ENCODE measurements at regions not wholly inside any gene's neighbourhood (a gene's known extent, or its start where the extent isn't known, plus 50 kb on each side); places are given as distances from the start of the nearest gene placed in this dataset.
"Not testable (repeated sequence)": the region's sequence is repeated elsewhere in the genome, so short reads cannot be mapped to it uniquely, and the experiment has no call there.

DNA sequence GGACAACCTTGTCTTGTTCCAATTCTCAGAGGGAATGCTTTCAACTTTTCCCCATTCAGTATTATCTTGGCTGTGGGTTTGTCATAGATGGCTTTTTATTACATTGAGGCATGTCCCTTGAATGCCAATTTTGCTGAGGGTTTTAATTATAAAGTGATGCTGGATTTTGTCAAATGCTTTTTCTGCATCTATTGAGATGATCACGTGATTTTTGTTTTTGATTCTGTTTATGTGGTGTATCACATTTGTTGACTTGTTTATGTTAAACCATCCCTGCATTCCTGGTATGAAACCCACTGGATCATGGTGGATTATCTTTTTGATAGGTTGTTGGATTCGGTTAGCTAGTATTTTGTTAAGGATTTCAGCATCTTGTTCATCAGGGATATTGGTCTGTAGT lies 885.6 kb upstream of the SLC39A10 start:
- not testable (repeated sequence) for DNase-seq (ENCODE audit: low spot score)

GRCh38 chr2:194769030-194769429 lies 888.0 kb upstream of the SLC39A10 start:
- DNase-seq (ENCODE audit: low spot score) = no peak

DNA sequence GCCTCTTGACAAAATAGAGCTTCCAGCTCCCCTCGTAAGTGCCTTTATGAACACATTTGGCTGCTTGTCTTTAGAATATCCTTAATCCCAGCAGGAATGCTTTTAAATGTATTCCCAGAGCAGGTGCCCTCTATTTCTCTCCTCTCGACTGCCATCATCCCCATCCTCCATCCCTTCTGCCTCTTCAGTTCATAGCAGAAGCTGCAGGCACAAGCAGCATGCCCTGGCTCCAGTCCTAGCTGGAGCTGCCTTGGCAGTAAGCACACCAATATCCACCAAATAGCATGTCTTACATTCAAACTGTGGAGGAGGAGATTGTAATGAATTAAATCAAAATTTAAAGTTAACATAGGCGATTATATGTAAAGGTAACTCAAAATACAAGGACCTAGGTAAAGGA lies 891.3 kb upstream of the SLC39A10 start:
- no peak for DNase-seq (ENCODE audit: low spot score)

GRCh38 chr2:194750926-194751325 lies 906.1 kb upstream of the SLC39A10 start:
- DNase-seq (ENCODE audit: low spot score) = no peak

GRCh38 chr2:194745557-194746146 lies 911.4 kb upstream of the SLC39A10 start:
- DNase-seq (ENCODE audit: low spot score) = no peak

DNA sequence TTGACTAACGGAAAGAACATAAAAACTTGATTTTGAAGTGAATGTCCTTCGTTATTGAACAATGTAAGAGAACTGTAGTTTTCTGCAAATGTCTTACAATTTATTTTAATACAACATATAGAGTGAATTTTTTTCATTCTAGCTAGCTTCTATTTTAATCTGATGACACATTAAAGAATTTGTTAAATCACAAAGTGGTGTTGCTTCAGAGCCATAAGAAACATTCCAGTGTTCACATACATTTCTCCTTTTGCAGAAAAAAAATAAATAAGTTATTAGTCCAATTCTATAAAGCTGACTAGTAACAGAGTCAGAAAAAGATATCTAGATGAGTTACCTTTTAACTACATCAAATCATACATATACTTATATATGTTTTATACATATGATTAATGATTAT lies 914.3 kb upstream of the SLC39A10 start:
- no peak for DNase-seq (ENCODE audit: low spot score)

DNA sequence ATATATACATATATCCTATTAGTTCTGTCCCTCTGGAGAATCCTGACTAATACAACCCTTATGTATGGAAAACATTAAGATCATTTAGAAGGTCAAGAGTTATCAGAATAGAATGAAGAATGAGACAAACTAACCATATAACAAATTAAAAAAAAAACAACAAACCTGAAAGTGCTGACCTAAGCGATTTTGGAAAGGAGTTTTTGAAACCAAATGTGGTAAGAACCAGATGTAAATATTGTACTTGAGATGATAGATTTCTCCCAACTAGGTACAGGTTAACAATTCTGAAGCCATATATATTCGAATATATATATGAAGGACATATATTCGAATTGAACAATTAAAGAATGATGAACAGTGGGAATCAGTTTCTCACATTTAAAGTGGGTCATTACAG lies 917.8 kb upstream of the SLC39A10 start:
- no peak for DNase-seq (ENCODE audit: low spot score)

DNA sequence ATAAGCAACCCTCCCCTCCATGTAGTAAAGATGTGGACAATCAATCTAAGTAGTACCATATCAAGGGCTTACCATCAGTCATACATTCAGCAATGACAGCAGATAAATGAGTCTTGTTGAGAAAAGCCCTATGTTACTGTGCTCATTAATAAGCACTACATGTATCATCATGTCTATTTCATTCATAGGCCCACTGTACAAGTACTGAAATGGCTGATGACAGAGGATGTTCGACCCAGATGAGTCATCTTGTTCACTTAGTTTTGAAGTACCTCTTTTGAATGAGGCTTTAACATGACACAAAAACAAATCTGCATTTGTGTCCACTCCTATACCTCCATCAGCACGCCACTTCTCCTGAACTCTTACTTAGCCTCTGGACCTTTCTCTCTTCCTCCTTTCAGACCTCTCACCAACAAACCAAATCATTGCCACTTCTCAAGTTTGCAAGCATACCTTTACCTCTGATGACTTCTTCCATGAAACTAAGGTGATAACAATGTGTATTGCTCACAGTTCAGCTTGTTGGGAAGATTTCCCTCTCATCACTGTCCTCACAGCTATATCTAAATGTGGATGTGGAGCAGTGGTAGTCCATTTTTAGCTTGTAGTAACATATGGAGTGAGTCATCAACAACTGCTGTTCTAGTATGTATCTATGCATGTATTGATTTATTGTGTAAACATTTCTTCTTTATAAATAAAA lies 921.0 kb upstream of the SLC39A10 start:
- DNase-seq (ENCODE audit: low spot score) = no peak

DNA sequence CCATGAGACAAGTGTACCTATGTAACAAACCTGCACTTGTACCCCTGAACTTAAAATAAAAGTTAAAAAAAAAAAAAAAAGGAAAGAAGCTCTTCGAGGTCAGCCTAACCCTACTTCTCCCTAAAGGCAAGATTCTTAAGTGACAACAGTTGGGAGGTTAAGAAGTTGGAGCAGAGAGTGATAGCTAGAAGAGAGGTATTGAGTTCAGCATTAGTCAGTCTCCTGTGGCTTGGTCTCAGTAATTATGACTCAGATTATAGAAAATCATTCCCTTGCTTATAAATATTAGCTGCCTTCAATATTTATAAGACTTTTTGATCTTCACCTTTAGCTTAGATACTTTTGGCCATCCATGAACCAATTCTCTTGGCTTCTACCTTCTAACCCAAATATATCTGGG lies 926.8 kb upstream of the SLC39A10 start:
- no peak for DNase-seq (ENCODE audit: low spot score)

DNA sequence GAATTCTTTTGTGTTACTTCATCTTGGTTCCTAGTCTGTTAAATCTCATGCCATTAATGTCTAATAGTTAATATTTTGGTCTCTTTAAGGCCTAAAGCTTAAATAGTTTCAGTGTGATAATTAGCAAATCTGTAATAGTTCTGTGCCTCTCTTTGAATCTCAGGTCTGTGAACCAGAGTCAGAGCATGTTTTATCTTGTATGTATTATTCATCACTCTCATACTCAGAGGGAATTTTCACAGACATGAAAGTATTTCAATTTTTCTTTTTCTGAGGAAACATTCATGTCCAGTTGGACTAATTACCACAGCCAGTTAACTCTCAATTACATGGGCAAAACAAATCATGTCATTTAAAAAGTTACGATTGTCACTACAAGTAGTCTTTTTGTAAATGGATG lies 931.9 kb upstream of the SLC39A10 start:
- DNase-seq (ENCODE audit: low spot score) = no peak

GRCh38 chr2:194723446-194723845 lies 933.6 kb upstream of the SLC39A10 start:
- no peak for DNase-seq (ENCODE audit: low spot score)

DNA sequence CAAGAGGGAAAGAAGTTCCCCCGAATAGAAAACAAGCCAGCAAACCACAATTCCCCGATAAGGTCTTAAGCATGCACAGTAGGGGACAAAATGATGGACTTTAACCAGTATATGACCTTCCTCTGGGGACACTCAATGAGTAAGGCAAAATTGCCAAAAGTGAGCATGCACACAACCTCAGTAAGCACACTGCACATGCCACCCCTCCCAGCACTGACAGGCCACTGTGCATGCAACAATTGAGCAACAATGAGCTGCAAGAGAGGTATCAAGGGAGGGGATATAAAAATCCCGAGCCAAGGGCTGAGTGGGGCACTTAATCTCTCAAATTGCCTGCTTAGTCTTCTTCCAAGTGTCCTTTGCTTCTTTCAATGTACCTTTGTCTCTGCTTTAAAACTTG lies 935.8 kb upstream of the SLC39A10 start:
- DNase-seq (ENCODE audit: low spot score) = no peak

- no peak for DNase-seq (ENCODE audit: low spot score)
Observed at GRCh38 chr2:194720462-194720861, 936.6 kb upstream of the SLC39A10 start.

DNA sequence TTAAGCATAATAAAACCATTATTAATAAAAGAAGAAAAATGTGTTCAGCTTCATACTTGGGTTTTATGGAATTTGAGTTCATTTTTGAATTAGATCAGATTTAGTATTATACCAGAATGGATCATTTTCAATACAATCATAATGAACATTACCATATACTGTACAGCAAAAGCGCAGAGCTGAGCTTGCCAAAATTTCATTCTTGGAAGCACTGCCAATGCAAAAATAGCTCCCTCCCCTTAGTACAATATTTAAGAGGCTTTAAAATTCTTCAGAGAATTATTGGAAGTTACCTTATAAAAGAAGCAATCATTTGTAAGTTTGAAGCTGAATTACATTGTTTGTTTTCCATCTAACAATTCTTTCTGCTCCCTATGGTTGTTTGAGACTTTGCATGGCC lies 938.1 kb upstream of the SLC39A10 start:
- no peak for DNase-seq (ENCODE audit: low spot score)

- no peak for DNase-seq (ENCODE audit: low spot score)
Observed at GRCh38 chr2:194714541-194714940, 942.5 kb upstream of the SLC39A10 start.

GRCh38 chr2:194709840-194710239 lies 947.2 kb upstream of the SLC39A10 start:
- no peak for DNase-seq (ENCODE audit: low spot score)

DNA sequence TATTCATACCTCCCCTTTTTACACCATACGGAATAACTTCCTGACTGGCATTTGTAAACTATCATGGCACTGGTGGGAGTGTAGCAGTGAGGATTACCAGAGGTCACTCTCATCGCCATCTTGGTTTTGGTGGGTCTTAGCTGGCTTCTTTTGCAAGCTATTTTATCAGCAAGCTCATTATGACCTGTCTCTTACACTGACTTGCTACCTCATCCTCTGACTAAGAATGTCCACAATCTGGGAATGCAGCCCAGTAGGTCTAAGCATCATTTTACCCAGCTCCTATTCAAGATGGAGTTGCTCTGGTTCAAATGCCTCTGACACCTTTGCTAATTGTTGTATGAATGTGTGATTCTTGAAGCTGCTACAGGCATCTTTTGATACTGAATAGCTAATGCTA lies 950.8 kb upstream of the SLC39A10 start:
- DNase-seq (ENCODE audit: low spot score) = no peak

DNA sequence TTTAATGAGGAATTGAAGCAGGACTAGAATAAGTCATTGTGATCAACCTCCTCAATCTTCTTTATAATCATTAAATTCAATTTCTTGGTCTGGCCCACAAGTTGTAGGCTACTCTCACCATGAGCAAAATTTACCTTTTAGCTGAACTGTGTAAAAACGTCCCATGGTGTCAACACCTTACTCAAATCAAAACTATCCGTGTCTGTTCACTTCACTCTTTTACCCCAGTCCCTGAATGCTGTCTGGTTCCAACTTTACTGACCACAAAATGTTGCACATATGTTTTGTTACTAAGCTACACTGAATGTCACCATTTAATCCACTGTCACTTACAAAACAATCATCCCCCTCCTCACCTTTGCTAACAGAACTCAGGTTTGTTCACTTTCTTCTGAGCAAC lies 951.6 kb upstream of the SLC39A10 start:
- no peak for DNase-seq (ENCODE audit: low spot score)

GRCh38 chr2:194700726-194701125 lies 956.3 kb upstream of the SLC39A10 start:
- DNase-seq (ENCODE audit: low spot score) = no peak

GRCh38 chr2:194700116-194700515 lies 956.9 kb upstream of the SLC39A10 start:
- DNase-seq (ENCODE audit: low spot score) = no peak

- DNase-seq (ENCODE audit: low spot score) = no peak
Observed at GRCh38 chr2:194698012-194698411, 959.0 kb upstream of the SLC39A10 start.

DNA sequence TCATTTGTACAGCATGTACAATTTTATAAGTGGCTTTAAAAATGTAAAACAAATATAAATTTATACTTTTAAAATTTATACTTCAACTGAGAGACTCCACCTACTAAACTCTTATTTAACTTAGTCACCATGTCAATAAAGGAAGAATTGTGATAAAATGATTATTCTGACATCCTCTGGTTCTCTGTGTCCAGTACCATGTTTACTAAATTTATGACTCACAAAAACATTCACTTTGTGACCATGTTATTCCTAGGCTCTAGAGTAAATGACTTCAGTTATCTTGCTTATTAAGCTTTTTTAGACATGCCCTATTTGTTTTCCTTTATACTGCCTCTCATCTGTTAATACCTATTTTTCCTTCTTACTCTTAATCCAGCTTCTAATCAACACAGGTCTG lies 959.6 kb upstream of the SLC39A10 start:
- DNase-seq (ENCODE audit: low spot score) = no peak

DNA sequence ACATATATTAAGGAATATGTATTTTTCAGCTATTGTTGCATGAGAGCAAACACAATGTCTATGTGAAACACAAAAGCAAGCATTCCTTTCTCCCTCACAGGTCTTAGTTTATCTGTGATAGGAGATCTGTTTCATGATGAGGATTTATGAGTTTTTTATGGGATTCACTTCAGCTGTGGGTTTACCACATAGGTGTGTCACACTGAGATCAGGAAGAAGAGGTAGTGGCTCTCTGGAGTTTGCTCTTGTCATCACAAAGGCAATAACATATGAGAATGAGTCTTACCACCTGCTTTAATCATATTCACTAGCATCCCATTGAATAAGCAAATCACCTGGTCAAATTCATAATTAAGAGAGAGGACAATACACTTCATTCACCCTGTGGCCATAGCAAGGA lies 960.3 kb upstream of the SLC39A10 start:
- no peak for DNase-seq (ENCODE audit: low spot score)

- no peak for DNase-seq (ENCODE audit: low spot score)
Observed at GRCh38 chr2:194686569-194686968, 970.5 kb upstream of the SLC39A10 start.

Data from hematopoietic multipotent progenitor cell treated with erythropoietin and hydrocortisone succinate and interleukin-3 and kit ligand, for 15 days (in vitro differentiated cells).